A673 (cell line): ENCODE measurements at regions not wholly inside any gene's neighbourhood (a gene's known extent, or its start where the extent isn't known, plus 50 kb on each side); places are given as distances from the start of the nearest gene placed in this dataset.

Experiments used
- BruUV-seq: library from RNA; stranded (reverse); fragments of 400-500 nt; replicated peaks from 2 replicates; lab custom pipeline; 2021; lab: Mats Ljungman, UMichigan
- CTCF ChIA-PET: fragments of 300-600 bp; sonication (Branson Sonifier 250); formaldehyde crosslinking; loops from one replicate; lab custom pipeline; 2022; ENCODE audit warnings: antibody characterized with exemption; lab: Charles Lee
- POLR2A ChIA-PET: fragments of 300-600 bp; sonication (Branson Sonifier 250); formaldehyde crosslinking; loops from one replicate; lab custom pipeline; 2022; ENCODE audit warnings: antibody characterized with exemption; ENCODE audit not compliant: low non-redundant PET; lab: Charles Lee
- DNase-seq: peaks from one replicate; pipeline ENCODE4 v3.0.0-alpha.2; 2015; ENCODE audit warnings: low spot score
- H3K27ac ChIP-seq: fragments of 200-600 bp; sonication (generic); 2 replicates; pipeline ENCODE4 v1.5.1; 2016; ENCODE audit warnings: mixed run types, low read depth, mild to moderate bottlenecking, mixed read lengths, antibody characterized with exemption, low read length; ENCODE audit not compliant: poor library complexity, severe bottlenecking
- H3K27me3 ChIP-seq: fragments of 200-600 bp; sonication (generic); replicated peaks from 2 replicates; pipeline ENCODE4 v1.6.1; 2017; ENCODE audit warnings: mixed run types, low read depth, mild to moderate bottlenecking, mixed read lengths, antibody characterized with exemption, low read length; ENCODE audit not compliant: insufficient read depth, poor library complexity
- H3K36me3 ChIP-seq: fragments of 200-600 bp; sonication (generic); 2 replicates; pipeline ENCODE4 v1.6.1; 2016; ENCODE audit warnings: mixed run types, mild to moderate bottlenecking, mixed read lengths, antibody characterized with exemption, low read length; ENCODE audit not compliant: insufficient read depth, poor library complexity, severe bottlenecking
- H3K4me1 ChIP-seq: fragments of 200-600 bp; sonication (generic); 2 replicates; pipeline ENCODE4 v1.6.1; 2017; ENCODE audit warnings: mixed run types, mild to moderate bottlenecking, mixed read lengths, antibody characterized with exemption, low read length; ENCODE audit not compliant: insufficient read depth, poor library complexity, severe bottlenecking
- H3K4me3 ChIP-seq: fragments of 200-600 bp; sonication (generic); 2 replicates; pipeline ENCODE4 v1.5.1; 2016; ENCODE audit warnings: low read depth, mixed run types, mild to moderate bottlenecking, mixed read lengths, low read length; ENCODE audit not compliant: poor library complexity, severe bottlenecking
- H3K9me3 ChIP-seq: fragments of 200-600 bp; sonication (generic); 2 replicates; pipeline ENCODE4 v1.6.1; 2016; ENCODE audit warnings: mixed run types, low read depth, mild to moderate bottlenecking, mixed read lengths, antibody characterized with exemption, low read length; ENCODE audit not compliant: poor library complexity, severe bottlenecking
- EZH2 ChIP-seq: fragments of 200-600 bp; sonication (generic); IDR thresholded peaks from 2 replicates; pipeline ENCODE4 v1.6.1; 2017; ENCODE audit warnings: borderline replicate concordance, low read depth, mild to moderate bottlenecking, mixed read lengths, antibody characterized with exemption, low read length; ENCODE audit not compliant: poor library complexity, severe bottlenecking
- intact Hi-C: fragments of 100-400 bp; cut with micrococcal nuclease; formaldehyde crosslinking; loops from one replicate; pipeline ENCODE4 v1.10.0; 2022; ENCODE audit not compliant: unreplicated experiment
- TF ChIP-seq, protein P1 (sequence below): fragments of 300-800, 200-600 bp; sonication (generic); conservative IDR thresholded peaks from 2 replicates; pipeline ENCODE4 v1.5.1; 2017; ENCODE audit warnings: low read depth, mild to moderate bottlenecking, antibody characterized with exemption, low read length, moderate library complexity, mixed read lengths

DNA sequence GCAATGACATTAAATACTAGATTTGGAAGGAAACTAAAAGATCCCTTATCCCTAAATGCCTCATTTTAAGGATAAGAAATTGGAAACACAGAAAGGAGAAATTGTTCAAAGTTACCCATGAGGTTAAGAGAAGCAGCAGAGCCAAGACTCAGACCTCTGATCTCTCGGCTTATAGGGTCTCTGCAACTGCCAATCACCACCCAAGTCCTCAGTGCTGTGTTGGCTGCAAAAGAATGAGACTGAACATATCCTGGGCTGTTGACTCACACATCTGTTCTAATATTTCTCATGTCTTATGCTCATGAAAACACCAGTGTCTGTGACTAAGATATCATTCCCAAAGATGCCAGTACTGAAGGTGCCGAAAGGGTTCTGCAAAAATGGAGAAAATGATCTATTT, 153.3 kb downstream of the XPNPEP1 start:
- peak overlapping the region; percentile 38 for H3K27ac ChIP-seq
- BruUV-seq: no TSS peak
- DNase-seq: no peak
- CTCF ChIA-PET: no interaction called here
- POLR2A ChIA-PET: no interaction called here
- H3K36me3 ChIP-seq: no peaks in the 10 kb centered on the region
- H3K4me1 ChIP-seq: peaks cover 17% of the 10 kb centered on the region
- no peaks in the 10 kb centered on the region for H3K9me3 ChIP-seq
- TF ChIP-seq EZH2: no peak
- TF ChIP-seq, protein P1, sequence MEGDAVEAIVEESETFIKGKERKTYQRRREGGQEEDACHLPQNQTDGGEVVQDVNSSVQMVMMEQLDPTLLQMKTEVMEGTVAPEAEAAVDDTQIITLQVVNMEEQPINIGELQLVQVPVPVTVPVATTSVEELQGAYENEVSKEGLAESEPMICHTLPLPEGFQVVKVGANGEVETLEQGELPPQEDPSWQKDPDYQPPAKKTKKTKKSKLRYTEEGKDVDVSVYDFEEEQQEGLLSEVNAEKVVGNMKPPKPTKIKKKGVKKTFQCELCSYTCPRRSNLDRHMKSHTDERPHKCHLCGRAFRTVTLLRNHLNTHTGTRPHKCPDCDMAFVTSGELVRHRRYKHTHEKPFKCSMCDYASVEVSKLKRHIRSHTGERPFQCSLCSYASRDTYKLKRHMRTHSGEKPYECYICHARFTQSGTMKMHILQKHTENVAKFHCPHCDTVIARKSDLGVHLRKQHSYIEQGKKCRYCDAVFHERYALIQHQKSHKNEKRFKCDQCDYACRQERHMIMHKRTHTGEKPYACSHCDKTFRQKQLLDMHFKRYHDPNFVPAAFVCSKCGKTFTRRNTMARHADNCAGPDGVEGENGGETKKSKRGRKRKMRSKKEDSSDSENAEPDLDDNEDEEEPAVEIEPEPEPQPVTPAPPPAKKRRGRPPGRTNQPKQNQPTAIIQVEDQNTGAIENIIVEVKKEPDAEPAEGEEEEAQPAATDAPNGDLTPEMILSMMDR: no peak
- intact Hi-C loops: loop anchor here (5.0 kb wide), 1 partner anchor 323 kb away; no protein-coding TSS in a partner anchor
- H3K27me3 ChIP-seq: no peaks in the 10 kb centered on the region
- no peak overlapping the region for H3K4me3 ChIP-seq

- Histone ChIP-seq H3K4me3 (no peak overlapping the region), H3K27me3 (no peaks in the 10 kb centered on the region), H3K4me1 (peaks cover 7% of the 10 kb centered on the region), H3K36me3 (no peaks in the 10 kb centered on the region), H3K9me3 (no peaks in the 10 kb centered on the region), H3K27ac (no peak overlapping the region)
- DNase-seq: no peak
- ChIA-PET CTCF (no interaction called here), POLR2A (no interaction called here)
- intact Hi-C loops: no loop called here
- TF ChIP-seq, protein P1: no peak
- no peak for TF ChIP-seq EZH2
- no TSS peak for BruUV-seq
Observed at GRCh38 chr10:109765838-109766237, 157.5 kb downstream of the XPNPEP1 start.

DNA sequence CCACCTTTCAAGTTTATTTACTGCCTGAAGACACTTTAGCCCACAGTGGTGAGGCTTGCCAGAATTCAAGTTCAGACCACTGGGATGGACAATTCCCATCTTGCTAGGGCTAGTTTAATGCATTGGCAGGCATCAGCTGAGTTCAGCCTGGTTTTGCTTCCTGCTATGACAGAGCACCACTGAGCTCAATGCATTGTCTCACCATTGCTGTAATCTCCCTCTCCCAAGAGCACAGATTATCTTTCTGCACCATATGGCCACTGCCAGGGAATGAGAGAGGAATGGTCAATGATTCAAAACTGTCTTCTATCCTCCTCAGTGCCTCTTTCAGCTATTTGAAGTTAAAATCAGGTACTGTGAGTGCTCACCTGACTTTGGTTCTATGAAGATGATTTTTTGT, 160.8 kb downstream of the XPNPEP1 start:
- Histone ChIP-seq H3K36me3 (no peaks in the 10 kb centered on the region), H3K27me3 (no peaks in the 10 kb centered on the region), H3K27ac (no peak overlapping the region), H3K9me3 (no peaks in the 10 kb centered on the region), H3K4me3 (no peak overlapping the region), H3K4me1 (no peaks in the 10 kb centered on the region)
- no peak for DNase-seq
- POLR2A ChIA-PET: no interaction called here
- no TSS peak for BruUV-seq
- CTCF ChIA-PET: no interaction called here
- intact Hi-C loops: no loop called here
- TF ChIP-seq EZH2: no peak
- TF ChIP-seq, protein P1: no peak
